Caco-2 (cell line): ENCODE measurements at regions not wholly inside any gene's neighbourhood (a gene's known extent, or its start where the extent isn't known, plus 50 kb on each side); places are given as distances from the start of the nearest gene placed in this dataset.

Experiments
- BruUV-seq: library from RNA; stranded (reverse); fragments of 400-500 nt; replicated peaks from 2 replicates; lab custom pipeline; 2021; lab: Mats Ljungman, UMichigan
- CTCF ChIA-PET: fragments of 300-600 bp; sonication (Branson Sonifier 250); formaldehyde crosslinking; loops from one replicate; lab custom pipeline; 2022; ENCODE audit warnings: antibody characterized with exemption; lab: Charles Lee
- POLR2A ChIA-PET: fragments of 300-600 bp; sonication (Branson Sonifier 250); formaldehyde crosslinking; loops from one replicate; lab custom pipeline; 2022; ENCODE audit warnings: antibody characterized with exemption; lab: Charles Lee
- DNase-seq, 2 experiments: peaks; one replicate each; pipeline versions ENCODE4 v3.0.0 to v3.0.0-alpha.2; 2020 to 2022
- H3K27me3 ChIP-seq: replicated peaks from 2 replicates; pipeline ENCODE4 v1.6.0; 2011; ENCODE audit warnings: low read length; ENCODE audit not compliant: control insufficient read depth, insufficient read depth
- H3K36me3 ChIP-seq: 2 replicates; pipeline ENCODE4 v1.5.1; 2011; ENCODE audit warnings: low read length; ENCODE audit not compliant: control insufficient read depth, insufficient read depth
- H3K4me1 ChIP-seq: fragments of 250-450 bp; sonication (Bioruptor Pico); 2 replicates; pipeline ENCODE4 v1.5.1; 2020; ENCODE audit warnings: mild to moderate bottlenecking
- H3K4me3 ChIP-seq: 2 replicates; pipeline ENCODE4 v1.5.1; 2011; ENCODE audit warnings: low read depth, mild to moderate bottlenecking, control low read depth, low read length
- H3K9me3 ChIP-seq: fragments of 250-450 bp; sonication (Bioruptor Pico); 2 replicates; pipeline ENCODE4 v1.5.1; 2020; ENCODE audit warnings: mild to moderate bottlenecking, moderate library complexity
- H3K27ac Mint-ChIP-seq: one replicate; pipeline ENCODE4 v1.8.0; 2022; ENCODE audit warnings: mixed read lengths; ENCODE audit not compliant: unreplicated experiment
- H3K27me3 Mint-ChIP-seq: one replicate; pipeline ENCODE4 v1.8.0; 2022; ENCODE audit warnings: mixed read lengths; ENCODE audit not compliant: insufficient read depth, unreplicated experiment
- H3K36me3 Mint-ChIP-seq: one replicate; pipeline ENCODE4 v1.8.0; 2022; ENCODE audit warnings: mild to moderate bottlenecking, mixed read lengths; ENCODE audit not compliant: insufficient read depth, unreplicated experiment
- H3K4me1 Mint-ChIP-seq: one replicate; pipeline ENCODE4 v1.8.0; 2022; ENCODE audit warnings: low read depth, mixed read lengths; ENCODE audit not compliant: unreplicated experiment
- H3K4me3 Mint-ChIP-seq: one replicate; pipeline ENCODE4 v1.8.0; 2022; ENCODE audit warnings: mild to moderate bottlenecking, moderate library complexity, mixed read lengths; ENCODE audit not compliant: unreplicated experiment
- H3K9me3 Mint-ChIP-seq: one replicate; pipeline ENCODE4 v1.8.0; 2022; ENCODE audit warnings: mixed read lengths; ENCODE audit not compliant: unreplicated experiment
- intact Hi-C: fragments of 100-400 bp; cut with micrococcal nuclease; formaldehyde crosslinking; loops from one replicate; pipeline ENCODE4 v1.10.0; 2022; ENCODE audit not compliant: unreplicated experiment
- TF ChIP-seq, protein P1 (sequence below), 2 experiments: fragments of 200-600 bp in 1 of 2; IDR thresholded peaks; 1 replicate in 1 of 2; 2 replicates in 1 of 2; pipeline versions ENCODE4 v1.5.1 to v1.8.0; 2011 to 2022; ENCODE audit warnings: antibody characterized with exemption in 1 of 2, control low read depth in 1 of 2, inconsistent platforms in 1 of 2, low read depth in 1 of 2, low read length in 1 of 2, mild to moderate bottlenecking in 1 of 2, moderate library complexity in 1 of 2; ENCODE audit not compliant: insufficient read depth in 1 of 2, severe bottlenecking in 1 of 2, unreplicated experiment in 1 of 2

DNA sequence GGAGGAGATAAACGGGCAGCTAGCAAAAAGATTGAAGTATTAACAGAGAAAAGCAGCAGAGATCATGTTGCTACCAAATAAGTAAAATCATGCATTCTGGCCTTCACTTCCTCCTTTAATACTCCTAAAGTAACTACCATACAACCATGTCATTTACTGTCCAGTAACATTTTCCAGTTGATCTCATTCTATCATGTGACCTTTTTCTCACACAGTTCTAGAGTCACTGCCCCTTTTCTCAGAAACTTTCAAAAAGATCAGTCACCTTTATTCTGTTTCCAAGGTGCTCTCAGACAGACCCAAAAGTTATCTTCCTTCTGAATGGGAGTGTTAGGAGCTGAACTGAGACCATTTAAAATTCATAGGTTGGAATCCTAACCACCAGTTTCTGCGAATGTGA is 984.4 kb downstream of the FAM181B start:
- Mint-ChIP-seq H3K4me3 (no peak overlapping the region), H3K9me3 (no peaks in the 10 kb centered on the region), H3K4me1 (no peaks in the 10 kb centered on the region), H3K27ac (no peak overlapping the region), H3K36me3 (no peaks in the 10 kb centered on the region), H3K27me3 (peaks cover 8% of the 10 kb centered on the region)
- Histone ChIP-seq H3K27me3 (no peaks in the 10 kb centered on the region), H3K9me3 (no peaks in the 10 kb centered on the region), H3K36me3 (no peaks in the 10 kb centered on the region), H3K4me1 (no peaks in the 10 kb centered on the region), H3K4me3 (no peak overlapping the region)
- POLR2A ChIA-PET = no interaction called here
- CTCF ChIA-PET = no interaction called here
- intact Hi-C loops = no loop called here
- TF ChIP-seq, protein P1, sequence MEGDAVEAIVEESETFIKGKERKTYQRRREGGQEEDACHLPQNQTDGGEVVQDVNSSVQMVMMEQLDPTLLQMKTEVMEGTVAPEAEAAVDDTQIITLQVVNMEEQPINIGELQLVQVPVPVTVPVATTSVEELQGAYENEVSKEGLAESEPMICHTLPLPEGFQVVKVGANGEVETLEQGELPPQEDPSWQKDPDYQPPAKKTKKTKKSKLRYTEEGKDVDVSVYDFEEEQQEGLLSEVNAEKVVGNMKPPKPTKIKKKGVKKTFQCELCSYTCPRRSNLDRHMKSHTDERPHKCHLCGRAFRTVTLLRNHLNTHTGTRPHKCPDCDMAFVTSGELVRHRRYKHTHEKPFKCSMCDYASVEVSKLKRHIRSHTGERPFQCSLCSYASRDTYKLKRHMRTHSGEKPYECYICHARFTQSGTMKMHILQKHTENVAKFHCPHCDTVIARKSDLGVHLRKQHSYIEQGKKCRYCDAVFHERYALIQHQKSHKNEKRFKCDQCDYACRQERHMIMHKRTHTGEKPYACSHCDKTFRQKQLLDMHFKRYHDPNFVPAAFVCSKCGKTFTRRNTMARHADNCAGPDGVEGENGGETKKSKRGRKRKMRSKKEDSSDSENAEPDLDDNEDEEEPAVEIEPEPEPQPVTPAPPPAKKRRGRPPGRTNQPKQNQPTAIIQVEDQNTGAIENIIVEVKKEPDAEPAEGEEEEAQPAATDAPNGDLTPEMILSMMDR (IDR thresholded peaks at IDR 0.05; ENCODE audit: insufficient read depth in 1 of 2, low read depth in 1 of 2, low read length in 1 of 2, severe bottlenecking in 1 of 2, unreplicated experiment in 1 of 2) = no peak
- BruUV-seq = no TSS peak
- no peak for DNase-seq

DNA sequence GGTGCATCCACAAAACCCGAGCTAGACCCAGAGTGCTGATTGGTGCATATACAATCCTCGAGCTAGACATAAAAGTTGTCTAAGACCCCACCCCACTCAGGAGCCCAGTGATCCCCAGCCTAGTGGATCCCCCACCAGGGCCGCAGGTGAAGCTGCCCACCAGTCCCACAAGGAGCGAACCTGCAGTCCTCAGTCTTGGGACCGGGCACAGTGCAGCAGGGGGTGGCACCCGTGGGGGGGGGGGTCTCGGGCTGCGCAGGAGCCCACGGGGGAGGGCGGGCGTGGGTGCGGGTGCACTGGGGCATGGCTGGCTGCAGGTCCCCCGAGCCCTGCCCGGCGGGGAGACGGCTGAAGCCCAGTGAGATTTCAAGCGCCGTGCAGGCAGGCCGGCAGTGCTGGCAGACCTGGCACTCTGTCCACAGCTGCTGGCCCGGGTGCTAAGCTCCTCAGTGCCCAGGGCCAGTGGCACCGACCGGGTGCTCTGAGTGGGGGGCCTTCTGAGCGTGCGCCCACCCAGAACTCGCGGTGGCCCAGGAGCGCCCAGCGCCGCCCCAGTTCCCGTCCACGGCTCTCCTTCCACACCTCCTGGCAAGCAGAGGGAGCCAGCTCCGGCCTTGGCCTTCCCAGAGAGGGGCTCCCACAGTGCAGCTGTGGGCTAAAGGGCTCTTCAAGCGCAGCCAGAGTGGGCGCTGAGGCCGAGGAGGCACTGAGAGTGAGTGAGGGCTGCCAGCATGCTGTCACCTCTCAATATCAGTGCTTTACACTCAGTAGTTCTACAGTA is 989.1 kb downstream of the FAM181B start:
- Mint-ChIP-seq H3K27me3 (peaks cover 8% of the 10 kb centered on the region), H3K36me3 (no peaks in the 10 kb centered on the region), H3K27ac (no peak overlapping the region), H3K4me3 (no peak overlapping the region), H3K4me1 (no peaks in the 10 kb centered on the region), H3K9me3 (no peaks in the 10 kb centered on the region)
- Histone ChIP-seq H3K9me3 (no peaks in the 10 kb centered on the region), H3K4me3 (no peak overlapping the region), H3K4me1 (no peaks in the 10 kb centered on the region), H3K27me3 (no peaks in the 10 kb centered on the region), H3K36me3 (no peaks in the 10 kb centered on the region)
- POLR2A ChIA-PET = no interaction called here
- CTCF ChIA-PET = no interaction called here
- no peak for DNase-seq
- no TSS peak for BruUV-seq
- TF ChIP-seq, protein P1 (IDR thresholded peaks at IDR 0.05; ENCODE audit: insufficient read depth in 1 of 2, low read depth in 1 of 2, low read length in 1 of 2, severe bottlenecking in 1 of 2, unreplicated experiment in 1 of 2) = no peak
- intact Hi-C loops = no loop called here

DNA sequence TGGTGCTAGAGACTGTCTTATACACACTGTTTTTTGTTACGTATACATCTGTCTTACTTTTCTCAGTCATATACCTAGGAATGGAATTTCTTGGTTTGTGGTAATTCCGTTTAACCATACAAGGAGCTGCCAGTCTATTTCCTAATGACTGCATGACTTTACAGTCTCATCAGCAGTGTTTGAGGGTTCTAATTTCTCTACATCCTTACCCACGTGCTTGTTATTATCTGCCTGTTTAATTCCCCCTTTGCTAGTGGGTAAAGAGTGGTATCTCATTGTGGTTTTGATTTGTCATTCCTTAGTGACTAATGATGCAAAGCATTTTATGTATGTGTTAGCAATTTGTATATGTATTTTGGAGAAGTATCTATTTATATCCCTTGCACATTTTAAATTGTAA is 1008.0 kb downstream of the FAM181B start:
- Mint-ChIP-seq H3K9me3 (peaks cover 14% of the 10 kb centered on the region), H3K4me1 (no peaks in the 10 kb centered on the region), H3K36me3 (no peaks in the 10 kb centered on the region), H3K4me3 (no peak overlapping the region), H3K27ac (no peak overlapping the region), H3K27me3 (no peaks in the 10 kb centered on the region)
- TF ChIP-seq, protein P1 (IDR thresholded peaks at IDR 0.05; ENCODE audit: insufficient read depth in 1 of 2, low read depth in 1 of 2, low read length in 1 of 2, severe bottlenecking in 1 of 2, unreplicated experiment in 1 of 2) = no peak
- POLR2A ChIA-PET = no interaction called here
- no peaks in the 10 kb centered on the region for H3K4me1 ChIP-seq
- intact Hi-C loops = no loop called here
- H3K9me3 ChIP-seq = peaks cover 11% of the 10 kb centered on the region
- no peaks in the 10 kb centered on the region for H3K27me3 ChIP-seq
- no TSS peak for BruUV-seq
- H3K4me3 ChIP-seq = no peak overlapping the region
- H3K36me3 ChIP-seq = no peaks in the 10 kb centered on the region
- CTCF ChIA-PET = no interaction called here
- DNase-seq = no peak
